NCI-H1417 (cell line): ENCODE measurements at regions not wholly inside any gene's neighbourhood (a gene's known extent, or its start where the extent isn't known, plus 50 kb on each side); places are given as distances from the start of the nearest gene placed in this dataset.
"Not testable (repeated sequence)": the region's sequence is repeated elsewhere in the genome, so short reads cannot be mapped to it uniquely, and the experiment has no call there.

Source experiments
- DNase-seq, 3 experiments: peaks; one replicate each; lab custom pipeline; 2025; lab: John Stamatoyannopoulos, UW

DNA sequence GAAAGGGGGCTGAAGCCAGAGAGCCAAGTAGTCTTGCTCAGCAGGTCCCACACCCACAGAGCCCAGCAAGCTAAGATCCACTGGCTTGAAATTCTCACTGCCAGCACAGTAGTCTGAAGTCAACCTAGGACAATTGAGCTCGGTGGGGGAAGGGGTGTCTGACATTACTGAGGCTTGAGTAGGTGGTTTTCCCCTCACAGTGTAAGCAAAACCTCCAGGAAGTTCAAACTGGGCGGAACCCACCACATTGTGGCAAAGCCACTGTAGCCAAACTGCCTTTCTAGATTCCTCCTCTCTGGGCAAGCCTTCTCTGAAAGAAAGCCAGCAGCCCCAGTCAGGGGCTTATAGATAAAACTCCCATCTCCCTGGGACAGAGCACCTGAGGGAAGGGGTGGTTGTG is 630.9 kb upstream of the ITGA1 start:
- not testable (repeated sequence) for DNase-seq

DNA sequence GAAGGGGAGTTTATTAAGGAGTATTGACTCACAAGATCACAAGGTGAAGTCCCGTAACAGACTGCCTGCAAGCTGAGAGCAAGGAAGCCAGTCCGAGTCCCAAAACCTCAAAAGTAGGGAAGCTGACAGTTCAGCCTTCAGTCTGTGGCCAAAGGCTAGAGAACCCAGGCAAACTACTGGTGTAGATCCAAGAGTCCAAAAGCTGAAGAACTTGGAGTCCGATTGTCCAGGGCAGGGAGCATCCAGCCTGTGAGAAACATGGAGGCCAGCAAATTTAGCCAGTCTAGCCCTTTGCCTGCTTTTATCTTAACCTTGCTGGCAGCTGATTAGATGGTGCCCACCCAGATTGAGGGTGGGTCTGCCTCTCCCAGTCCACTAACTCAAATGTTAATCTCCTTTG is 621.9 kb upstream of the ITGA1 start:
- DNase-seq: not testable (repeated sequence)

DNA sequence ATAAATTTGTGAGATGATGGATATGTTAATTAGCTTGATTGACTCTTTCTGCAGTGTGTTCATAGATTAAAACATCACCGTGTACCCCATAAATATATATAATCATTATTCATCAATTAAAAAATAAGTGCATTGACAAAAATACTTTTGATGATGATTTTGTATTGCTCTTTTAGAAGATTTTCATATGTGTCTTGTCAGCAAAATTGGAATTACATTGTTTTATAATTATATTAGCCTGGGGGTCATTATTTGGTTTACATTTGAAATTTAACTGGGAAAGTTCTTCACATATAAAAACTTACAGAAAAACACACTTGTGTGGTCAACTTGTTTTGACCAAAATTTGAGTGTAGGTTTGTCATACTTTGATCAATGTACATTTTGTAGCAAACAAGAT is 614.6 kb upstream of the ITGA1 start:
- no peak for DNase-seq

DNA sequence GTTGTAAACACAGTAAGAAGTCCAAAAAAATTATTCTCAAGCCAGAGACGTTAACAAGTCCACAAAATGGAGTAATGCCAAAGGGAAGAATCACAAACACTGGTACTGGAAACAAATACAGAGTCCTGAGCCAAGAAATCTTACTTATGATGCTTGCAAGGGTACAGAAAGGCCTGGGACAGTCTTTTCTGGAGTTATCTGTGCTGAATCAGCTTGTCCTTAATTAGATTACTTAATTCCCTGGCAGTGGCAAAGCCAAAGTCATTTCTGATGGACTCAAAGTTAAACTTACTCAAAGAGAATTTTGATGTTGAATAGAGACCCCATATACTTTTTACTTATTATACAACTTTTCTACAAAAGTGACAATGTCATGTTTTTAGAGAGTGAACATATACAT is 610.5 kb upstream of the ITGA1 start:
- no peak for DNase-seq

DNA sequence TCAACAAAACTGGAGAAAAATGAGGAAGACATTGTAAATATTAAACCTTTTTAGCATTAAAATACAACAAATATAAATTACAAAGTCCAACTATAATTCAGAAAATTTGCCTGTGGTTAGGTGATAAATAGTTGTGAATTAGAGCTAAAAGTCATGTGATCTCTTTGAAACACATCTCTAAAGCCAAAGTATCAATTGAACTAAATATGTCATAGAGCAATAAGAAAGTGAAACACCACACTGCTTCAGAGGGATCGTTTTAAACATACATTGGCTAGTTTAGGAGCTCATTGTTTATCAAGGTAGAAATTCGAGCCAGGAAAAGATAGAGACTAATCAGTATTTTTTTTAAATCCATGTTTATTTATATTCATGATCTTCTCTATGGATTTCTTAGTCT is 606.3 kb upstream of the ITGA1 start:
- no peak for DNase-seq

DNA sequence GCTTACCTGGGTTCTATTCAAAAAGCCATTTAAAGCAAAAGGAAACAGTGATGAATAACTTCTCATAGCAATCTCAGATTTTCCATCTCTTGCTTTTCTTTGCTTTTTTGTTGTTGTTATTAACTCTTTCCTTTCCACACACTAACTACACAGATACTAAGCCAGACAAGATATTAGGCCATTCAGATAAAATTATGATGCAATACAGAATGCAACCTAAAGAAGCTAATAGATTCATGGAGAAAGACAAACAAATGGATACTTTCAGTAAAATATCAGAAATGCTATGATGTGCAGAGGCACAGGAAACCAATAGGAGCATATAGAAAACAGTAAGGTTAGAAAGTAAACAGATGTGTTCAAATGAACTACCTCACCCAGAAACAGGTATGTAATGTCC is 597.0 kb upstream of the ITGA1 start:
- DNase-seq: no peak

DNA sequence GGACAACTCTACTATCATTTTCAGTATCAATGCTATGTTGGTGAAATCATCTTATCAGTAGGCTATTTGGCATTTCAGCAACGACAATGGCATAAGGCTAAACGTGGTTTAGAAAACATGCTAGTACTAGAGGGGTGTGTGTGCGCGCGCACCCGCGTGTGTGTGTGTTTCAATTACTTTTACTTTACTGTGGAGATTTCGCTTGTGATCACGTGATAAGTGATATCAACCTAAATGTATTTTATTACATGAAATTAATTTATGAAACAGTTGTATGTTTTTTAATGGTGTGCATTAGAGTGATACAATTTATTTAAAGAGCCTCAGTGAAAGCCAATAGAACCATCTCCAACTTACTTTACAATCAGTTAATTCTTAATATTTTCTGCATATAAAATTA is 587.9 kb upstream of the ITGA1 start:
- DNase-seq: no peak

DNA sequence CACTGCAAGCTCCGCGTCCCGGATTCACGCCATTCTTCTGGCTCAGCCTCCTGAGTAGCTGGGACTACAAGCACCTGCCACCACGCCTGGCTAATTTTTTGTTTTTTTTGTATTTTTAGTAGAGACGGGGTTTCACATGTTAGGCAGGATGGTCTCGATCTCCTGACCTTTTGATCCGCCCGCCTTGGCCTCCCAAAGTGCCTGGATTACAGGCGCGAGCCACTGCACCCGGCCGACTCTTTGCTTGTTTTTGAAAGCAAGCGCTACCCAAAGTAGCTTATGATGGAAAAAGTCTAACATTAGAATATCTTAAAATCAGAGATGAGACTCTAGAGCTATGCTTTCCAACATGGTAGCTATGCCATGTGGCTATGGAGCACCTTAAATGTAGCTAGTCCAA is 585.5 kb upstream of the ITGA1 start:
- no peak for DNase-seq

DNA sequence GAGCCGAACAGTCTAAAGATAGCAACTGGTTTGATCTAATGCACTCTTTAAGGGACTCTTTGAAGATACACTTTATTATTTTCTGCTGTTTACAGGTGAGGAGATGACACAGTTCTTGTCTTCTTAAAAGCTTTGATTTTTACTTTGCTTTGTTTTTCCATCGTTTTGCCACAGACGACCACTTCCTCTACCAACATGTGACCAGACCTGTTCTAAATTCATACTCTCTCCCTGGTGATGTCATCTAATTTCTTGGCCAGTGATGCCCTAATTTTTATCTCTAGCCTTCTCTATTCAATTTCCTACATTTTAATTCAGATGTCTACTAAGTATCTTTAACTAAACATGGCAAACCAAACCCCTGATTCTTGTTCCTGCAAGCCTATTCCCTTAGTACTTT is 583.4 kb upstream of the ITGA1 start:
- DNase-seq: no peak
